Testis (tissue), 2 donors: ENCODE measurements at regions not wholly inside any gene's neighbourhood (a gene's known extent, or its start where the extent isn't known, plus 50 kb on each side); places are given as distances from the start of the nearest gene placed in this dataset.
"Not testable (repeated sequence)": the region's sequence is repeated elsewhere in the genome, so short reads cannot be mapped to it uniquely, and the experiment has no call there.

Source experiments
- DNase-seq: peaks from one replicate; pipeline ENCODE4 v3.0.0-alpha.2; 2019
- H3K27ac ChIP-seq, 2 donors: fragments of 200-600 bp; sonication (generic); one replicate each; pipeline ENCODE4 v1.5.1; 2019
- H3K27me3 ChIP-seq: fragments of 200-600 bp; sonication (generic); one replicate; pipeline ENCODE4 v1.5.1; 2019
- H3K36me3 ChIP-seq: fragments of 200-600 bp; sonication (generic); one replicate; pipeline ENCODE4 v1.5.1; 2017; ENCODE audit warnings: low read depth; ENCODE audit errors: missing control alignments
- H3K4me1 ChIP-seq: fragments of 200-600 bp; sonication (generic); one replicate; pipeline ENCODE4 v1.5.1; 2019
- H3K4me3 ChIP-seq, 2 donors: fragments of 200-600 bp; sonication (generic); one replicate each; pipeline ENCODE4 v1.5.1; 2017 to 2019
- H3K9me3 ChIP-seq: fragments of 200-600 bp; sonication (generic); one replicate; pipeline ENCODE4 v1.5.1; 2017
- CTCF ChIP-seq, 3 experiments: fragments of 450-650 bp in 2 of 3; fragments of 200-600 bp in 1 of 3; sonication (generic) in 1 of 3; IDR thresholded peaks; one replicate each; pipeline ENCODE4 v1.5.1; 2016 to 2019; ENCODE audit warnings: antibody characterized with exemption in 3 of 3, mild to moderate bottlenecking in 2 of 3, moderate library complexity in 1 of 3
- POLR2A ChIP-seq: fragments of 450-650 bp; IDR thresholded peaks from one replicate; pipeline ENCODE4 v1.6.1; 2017; ENCODE audit warnings: antibody characterized with exemption, mild to moderate bottlenecking, moderate library complexity
- WGBS, 2 donors: methylation state at CpG; one replicate each; pipeline ENCODE4 v1.1.5; 2018; 5-methylcytosine and 5-hydroxymethylcytosine counted together
- intact Hi-C: fragments of 100-400 bp; cut with DNase I; formaldehyde crosslinking; loops from one replicate; pipeline ENCODE4 v1.15.1; 2023; ENCODE audit warnings: low total_unique reads

- intact Hi-C loops, result no loop called here
- WGBS, 2 donors, result 65 to 80% methylated on average over 3 of the region's 3 CpGs
- no peaks in the 10 kb centered on the region for H3K36me3 ChIP-seq
- no peak for DNase-seq
- no peaks in the 10 kb centered on the region for H3K9me3 ChIP-seq
- no peak overlapping the region for H3K27ac ChIP-seq
- H3K27me3 ChIP-seq, result no peaks in the 10 kb centered on the region
- no peaks in the 10 kb centered on the region for H3K4me1 ChIP-seq
- H3K4me3 ChIP-seq, result no peak overlapping the region
- no peak for TF ChIP-seq CTCF (IDR thresholded peaks at IDR 0.05)
- TF ChIP-seq POLR2A, result no peak
Measured at GRCh38 chr2:89850481-89850880, 1159.0 kb downstream of the RPIA start.

GRCh38 chr2:89850881-89851582 lies 1159.6 kb downstream of the RPIA start:
- no peaks in the 10 kb centered on the region for H3K27me3 ChIP-seq
- DNase-seq, result no peak
- no peaks in the 10 kb centered on the region for H3K4me1 ChIP-seq
- no peak overlapping the region for H3K27ac ChIP-seq
- H3K4me3 ChIP-seq, result no peak overlapping the region
- intact Hi-C loops, result no loop called here
- no peaks in the 10 kb centered on the region for H3K9me3 ChIP-seq
- no peak for TF ChIP-seq CTCF (IDR thresholded peaks at IDR 0.05)
- TF ChIP-seq POLR2A, result no peak
- no peaks in the 10 kb centered on the region for H3K36me3 ChIP-seq
- WGBS, 2 donors, result 77 to 82% methylated on average over 4 of the region's 4 CpGs

GRCh38 chr2:89851583-89851905 lies 1160.1 kb downstream of the RPIA start:
- no peak overlapping the region for H3K4me3 ChIP-seq
- intact Hi-C loops, result no loop called here
- no peaks in the 10 kb centered on the region for H3K36me3 ChIP-seq
- no peak overlapping the region for H3K27ac ChIP-seq
- WGBS, 2 donors, result 77 to 86% methylated on average over 1 of the region's 1 CpG
- DNase-seq, result no peak
- H3K27me3 ChIP-seq, result no peaks in the 10 kb centered on the region
- H3K4me1 ChIP-seq, result no peaks in the 10 kb centered on the region
- no peaks in the 10 kb centered on the region for H3K9me3 ChIP-seq
- TF ChIP-seq CTCF (IDR thresholded peaks at IDR 0.05) (no peak), POLR2A (no peak)

- DNase-seq, H3K9me3 ChIP-seq, H3K4me1 ChIP-seq, H3K27ac ChIP-seq, intact Hi-C loops, H3K36me3 ChIP-seq, H3K27me3 ChIP-seq, H3K4me3 ChIP-seq: not testable (repeated sequence)
- no CpG with 5 or more reads among the region's 1 CpG for WGBS, 2 donors
Measured at GRCh38 chr2:89853427-89853826, 1162.0 kb downstream of the RPIA start.

- H3K36me3 ChIP-seq, H3K27ac ChIP-seq, H3K9me3 ChIP-seq, H3K4me1 ChIP-seq, intact Hi-C loops, H3K4me3 ChIP-seq, DNase-seq, H3K27me3 ChIP-seq: not testable (repeated sequence)
- no CpG with 5 or more reads among the region's 2 CpGs for WGBS, 2 donors
Measured at GRCh38 chr2:89855752-89856151, 1164.3 kb downstream of the RPIA start.

GRCh38 chr2:89856305-89856704 lies 1164.8 kb downstream of the RPIA start:
- H3K4me3 ChIP-seq, H3K27ac ChIP-seq, H3K9me3 ChIP-seq, DNase-seq, H3K4me1 ChIP-seq, H3K27me3 ChIP-seq, H3K36me3 ChIP-seq, intact Hi-C loops: not testable (repeated sequence)
- WGBS, 2 donors, result no CpG with 5 or more reads among the region's 7 CpGs

- intact Hi-C loops, H3K36me3 ChIP-seq, H3K4me3 ChIP-seq, H3K27me3 ChIP-seq, DNase-seq, H3K27ac ChIP-seq, H3K4me1 ChIP-seq, H3K9me3 ChIP-seq: not testable (repeated sequence)
- no CpG with 5 or more reads among the region's 5 CpGs for WGBS, 2 donors
Measured at GRCh38 chr2:89862164-89862563, 1170.7 kb downstream of the RPIA start.

- intact Hi-C loops, H3K4me3 ChIP-seq, H3K9me3 ChIP-seq, DNase-seq, H3K27me3 ChIP-seq, H3K4me1 ChIP-seq, H3K27ac ChIP-seq, H3K36me3 ChIP-seq: not testable (repeated sequence)
- no CpG with 5 or more reads among the region's 6 CpGs for WGBS, 2 donors
Measured at GRCh38 chr2:89863209-89863608, 1171.7 kb downstream of the RPIA start.

GRCh38 chr2:89874810-89875595 lies 1183.5 kb downstream of the RPIA start:
- intact Hi-C loops, H3K9me3 ChIP-seq, H3K27ac ChIP-seq, H3K27me3 ChIP-seq, H3K36me3 ChIP-seq, H3K4me1 ChIP-seq, H3K4me3 ChIP-seq, DNase-seq: not testable (repeated sequence)
- WGBS, 2 donors, result 8% methylated on average over 2 of the region's 9 CpGs; no CpG with 5 or more reads in 1 of the 2 donors
